Peyer's patch (tissue), 4 donors: ENCODE measurements at regions not wholly inside any gene's neighbourhood (a gene's known extent, or its start where the extent isn't known, plus 50 kb on each side); places are given as distances from the start of the nearest gene placed in this dataset.

Source experiments
- DNase-seq, 3 donors: peaks; one replicate each; pipeline ENCODE4 v3.0.0-alpha.2; 2017 to 2019
- H3K27ac ChIP-seq, 4 donors: fragments of 200-600 bp; sonication (generic); one replicate each; pipeline ENCODE4 v1.5.1; 2016 to 2019
- H3K27me3 ChIP-seq, 2 donors: fragments of 200-600 bp; sonication (generic); one replicate each; pipeline ENCODE4 v1.5.1; 2019
- H3K36me3 ChIP-seq, 3 donors: fragments of 200-600 bp; sonication (generic); one replicate each; pipeline ENCODE4 v1.5.1; 2016 to 2019
- H3K4me1 ChIP-seq, 4 donors: fragments of 200-600 bp; sonication (generic); one replicate each; pipeline ENCODE4 v1.5.1; 2016 to 2019
- H3K4me3 ChIP-seq, 4 donors: fragments of 200-600 bp; sonication (generic); 1 replicate in 3 of 4; 2 replicates in 1 of 4; pipeline ENCODE4 v1.5.1; 2016 to 2019; ENCODE audit warnings: mild to moderate bottlenecking in 1 of 4
- H3K9me3 ChIP-seq, 4 donors: fragments of 200-600 bp; sonication (generic); one replicate each; pipeline ENCODE4 v1.5.1; 2016 to 2019; ENCODE audit warnings: mild to moderate bottlenecking in 1 of 4
- CTCF ChIP-seq, 6 experiments: fragments of 450-650 bp in 4 of 6; fragments of 200-600 bp in 2 of 6; sonication (generic) in 1 of 6; IDR thresholded peaks; one replicate each; pipeline ENCODE4 v1.5.1; 2017 to 2019; ENCODE audit warnings: antibody characterized with exemption in 6 of 6, mild to moderate bottlenecking in 3 of 6, moderate library complexity in 1 of 6
- POLR2A ChIP-seq, 2 donors: fragments of 450-650 bp; IDR thresholded peaks; one replicate each; pipeline ENCODE4 v1.5.1; 2017; ENCODE audit warnings: antibody characterized with exemption in 2 of 2, mild to moderate bottlenecking in 2 of 2, moderate library complexity in 2 of 2

- Histone ChIP-seq H3K4me3 (no peak overlapping the region), H3K4me1 (no peaks in the 10 kb centered on the region), H3K27ac (no peak overlapping the region), H3K27me3 (no peaks in the 10 kb centered on the region), H3K36me3 (no peaks in the 10 kb centered on the region), H3K9me3 (no peaks in the 10 kb centered on the region)
- TF ChIP-seq CTCF (IDR thresholded peaks at IDR 0.05), result no peak
- DNase-seq, result no peak
Observed at GRCh38 chr7:47091141-47091540, 490.8 kb downstream of the TNS3 start.

- Histone ChIP-seq H3K4me3 (no peak overlapping the region), H3K27me3 (no peaks in the 10 kb centered on the region), H3K36me3 (no peaks in the 10 kb centered on the region), H3K9me3 (no peaks in the 10 kb centered on the region), H3K27ac (no peak overlapping the region), H3K4me1 (no peaks in the 10 kb centered on the region)
- TF ChIP-seq CTCF (IDR thresholded peaks at IDR 0.05) (no peak), POLR2A (IDR thresholded peaks at IDR 0.05) (no peak)
- no peak for DNase-seq
Observed at GRCh38 chr7:47089461-47089860, 492.4 kb downstream of the TNS3 start.

GRCh38 chr7:47089068-47089417 is 492.9 kb downstream of the TNS3 start:
- no peak overlapping the region for H3K4me3 ChIP-seq
- no peaks in the 10 kb centered on the region for H3K27me3 ChIP-seq
- H3K9me3 ChIP-seq, result no peaks in the 10 kb centered on the region
- no peaks in the 10 kb centered on the region for H3K36me3 ChIP-seq
- no peaks in the 10 kb centered on the region for H3K4me1 ChIP-seq
- TF ChIP-seq POLR2A (IDR thresholded peaks at IDR 0.05) (no peak), CTCF (IDR thresholded peaks at IDR 0.05) (no peak)
- DNase-seq, result no peak
- H3K27ac ChIP-seq, result no peak overlapping the region

GRCh38 chr7:47088329-47089067 is 493.4 kb downstream of the TNS3 start:
- Histone ChIP-seq H3K36me3 (no peaks in the 10 kb centered on the region), H3K27ac (no peak overlapping the region), H3K9me3 (no peaks in the 10 kb centered on the region), H3K4me3 (no peak overlapping the region), H3K27me3 (no peaks in the 10 kb centered on the region), H3K4me1 (no peaks in the 10 kb centered on the region)
- peak in 2 of 3 donors; percentile 21 to 61 for DNase-seq
- TF ChIP-seq CTCF (IDR thresholded peaks at IDR 0.05) (peak; percentile 17 to 82 (median 79)), POLR2A (IDR thresholded peaks at IDR 0.05) (no peak)

- Histone ChIP-seq H3K36me3 (no peaks in the 10 kb centered on the region), H3K4me3 (no peak overlapping the region), H3K27me3 (no peaks in the 10 kb centered on the region), H3K27ac (no peak overlapping the region), H3K9me3 (no peaks in the 10 kb centered on the region), H3K4me1 (no peaks in the 10 kb centered on the region)
- TF ChIP-seq CTCF (IDR thresholded peaks at IDR 0.05), result no peak
- TF ChIP-seq POLR2A (IDR thresholded peaks at IDR 0.05), result no peak
- no peak for DNase-seq
Observed at GRCh38 chr7:47087866-47088265, 494.0 kb downstream of the TNS3 start.
